Ovary (tissue), 3 donors: ENCODE measurements at regions not wholly inside any gene's neighbourhood (a gene's known extent, or its start where the extent isn't known, plus 50 kb on each side); places are given as distances from the start of the nearest gene placed in this dataset.

ENCODE experiments used
- CTCF ChIP-seq, 3 donors: fragments of 450-650 bp in 2 of 3; fragments of 200-600 bp in 1 of 3; IDR thresholded peaks; one replicate each; pipeline versions ENCODE4 v1.5.1 to v1.8.0; 2016 to 2022; ENCODE audit warnings: antibody characterized with exemption in 3 of 3, mild to moderate bottlenecking in 1 of 3
- POLR2A ChIP-seq: fragments of 450-650 bp; IDR thresholded peaks from one replicate; pipeline ENCODE4 v1.6.1; 2017; ENCODE audit warnings: antibody characterized with exemption, mild to moderate bottlenecking, moderate library complexity
- donor health status: DM: no; HTN: no; CAD: no.

- no peak for TF ChIP-seq CTCF (IDR thresholded peaks at IDR 0.05)
- TF ChIP-seq POLR2A, result no peak
Observed at GRCh38 chr4:165707128-165707527, 165.9 kb upstream of the TLL1 start.
